ENCODE measurements at regions not wholly inside any gene's neighbourhood (a gene's known extent, or its start where the extent isn't known, plus 50 kb on each side); places are given as distances from the start of the nearest gene placed in this dataset.

DNA sequence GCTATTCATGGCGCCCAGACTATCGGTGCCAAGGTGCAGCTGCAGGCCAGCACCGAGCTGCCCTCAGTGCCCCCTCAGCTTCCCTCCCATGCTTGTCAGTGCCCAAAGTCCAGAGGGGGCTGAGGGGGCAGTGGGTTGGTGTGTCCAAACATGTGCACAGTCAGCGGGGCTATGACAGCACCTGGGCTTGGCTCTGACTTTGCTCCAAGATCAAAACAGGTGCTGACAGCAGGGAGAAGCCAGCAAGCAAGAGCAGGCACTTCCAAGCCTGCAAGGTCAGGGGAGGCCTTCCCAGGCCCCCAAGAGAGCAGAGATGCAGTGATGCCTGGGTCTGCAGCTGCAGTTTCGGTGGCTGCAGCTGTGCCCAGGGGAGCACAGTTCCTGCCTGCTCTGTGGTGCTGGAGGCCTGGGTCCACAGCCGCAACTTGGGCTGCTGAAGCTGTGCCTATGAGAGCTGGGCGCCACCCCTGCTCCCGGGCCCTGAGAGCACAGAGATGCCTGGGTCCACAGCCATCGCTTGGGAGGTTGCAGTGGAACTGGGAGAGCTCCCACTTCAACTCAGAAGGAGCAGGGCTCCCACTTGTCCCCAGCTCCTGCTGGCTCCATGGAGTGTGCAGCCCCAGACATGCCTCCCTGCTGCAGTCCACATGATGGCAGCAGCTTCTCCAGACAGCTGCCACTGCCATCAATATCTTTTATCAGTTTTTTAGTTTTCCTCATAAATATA lies 775.3 kb upstream of the POU3F3 start:
- no peaks in the 10 kb centered on the region for H3K9me3 Mint-ChIP-seq
- DNase-seq = peak; percentile 17
- no peak overlapping the region for H3K4me3 Mint-ChIP-seq

DNA sequence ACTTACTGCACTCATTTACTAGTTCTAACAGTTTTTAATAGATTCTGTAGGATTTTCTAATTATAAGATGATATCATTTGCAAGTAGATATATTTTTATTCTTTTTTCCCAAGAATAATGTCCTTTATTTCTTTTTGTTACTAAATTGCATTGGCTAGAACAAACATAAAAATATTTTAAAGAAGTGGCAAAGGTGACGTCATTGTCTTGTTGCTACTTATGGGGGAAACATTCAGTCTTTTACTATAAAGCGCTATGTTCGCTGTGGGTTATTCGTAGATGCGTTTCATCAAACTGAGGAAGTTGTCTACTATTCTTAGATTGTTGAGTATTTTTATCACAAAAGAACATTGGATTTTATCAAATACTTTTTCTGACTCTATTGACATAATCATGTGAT lies 765.2 kb upstream of the POU3F3 start:
- H3K4me1 Mint-ChIP-seq = no peaks in the 10 kb centered on the region
- no peak for DNase-seq
- no peak overlapping the region for H3K4me3 Mint-ChIP-seq
- no peaks in the 10 kb centered on the region for H3K9me3 Mint-ChIP-seq
- no peaks in the 10 kb centered on the region for H3K27me3 Mint-ChIP-seq (ENCODE audit: low read depth, poor library complexity)
- H3K36me3 Mint-ChIP-seq (ENCODE audit: low read depth) = no peaks in the 10 kb centered on the region
- TF ChIP-seq, protein P1, sequence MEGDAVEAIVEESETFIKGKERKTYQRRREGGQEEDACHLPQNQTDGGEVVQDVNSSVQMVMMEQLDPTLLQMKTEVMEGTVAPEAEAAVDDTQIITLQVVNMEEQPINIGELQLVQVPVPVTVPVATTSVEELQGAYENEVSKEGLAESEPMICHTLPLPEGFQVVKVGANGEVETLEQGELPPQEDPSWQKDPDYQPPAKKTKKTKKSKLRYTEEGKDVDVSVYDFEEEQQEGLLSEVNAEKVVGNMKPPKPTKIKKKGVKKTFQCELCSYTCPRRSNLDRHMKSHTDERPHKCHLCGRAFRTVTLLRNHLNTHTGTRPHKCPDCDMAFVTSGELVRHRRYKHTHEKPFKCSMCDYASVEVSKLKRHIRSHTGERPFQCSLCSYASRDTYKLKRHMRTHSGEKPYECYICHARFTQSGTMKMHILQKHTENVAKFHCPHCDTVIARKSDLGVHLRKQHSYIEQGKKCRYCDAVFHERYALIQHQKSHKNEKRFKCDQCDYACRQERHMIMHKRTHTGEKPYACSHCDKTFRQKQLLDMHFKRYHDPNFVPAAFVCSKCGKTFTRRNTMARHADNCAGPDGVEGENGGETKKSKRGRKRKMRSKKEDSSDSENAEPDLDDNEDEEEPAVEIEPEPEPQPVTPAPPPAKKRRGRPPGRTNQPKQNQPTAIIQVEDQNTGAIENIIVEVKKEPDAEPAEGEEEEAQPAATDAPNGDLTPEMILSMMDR (IDR thresholded peaks at IDR 0.05) = no peak
- H3K27ac Mint-ChIP-seq = no peak overlapping the region

More for the DNA sequence above, 775.3 kb upstream of the POU3F3 start:
- H3K4me1 Mint-ChIP-seq = no peaks in the 10 kb centered on the region
- H3K36me3 Mint-ChIP-seq (ENCODE audit: low read depth) = no peaks in the 10 kb centered on the region
- H3K27ac Mint-ChIP-seq = no peak overlapping the region
- TF ChIP-seq, protein P1 (IDR thresholded peaks at IDR 0.05) = peak; percentile 40
- H3K27me3 Mint-ChIP-seq (ENCODE audit: low read depth, poor library complexity) = no peaks in the 10 kb centered on the region

GRCh38 chr2:104090407-104090806 lies 763.5 kb upstream of the POU3F3 start:
- Mint-ChIP-seq H3K4me1 (no peaks in the 10 kb centered on the region), H3K36me3 (ENCODE audit: low read depth) (no peaks in the 10 kb centered on the region), H3K27ac (no peak overlapping the region), H3K9me3 (peaks cover 10% of the 10 kb centered on the region), H3K4me3 (no peak overlapping the region), H3K27me3 (ENCODE audit: low read depth, poor library complexity) (no peaks in the 10 kb centered on the region)
- TF ChIP-seq, protein P1 (IDR thresholded peaks at IDR 0.05) = no peak
- no peak for DNase-seq

GRCh38 chr2:104091894-104092293 lies 762.0 kb upstream of the POU3F3 start:
- H3K27ac Mint-ChIP-seq = no peak overlapping the region
- TF ChIP-seq, protein P1 (IDR thresholded peaks at IDR 0.05) = no peak
- H3K4me1 Mint-ChIP-seq = no peaks in the 10 kb centered on the region
- H3K9me3 Mint-ChIP-seq = peaks cover 14% of the 10 kb centered on the region
- H3K27me3 Mint-ChIP-seq (ENCODE audit: low read depth, poor library complexity) = peaks cover 3% of the 10 kb centered on the region
- no peaks in the 10 kb centered on the region for H3K36me3 Mint-ChIP-seq (ENCODE audit: low read depth)
- no peak for DNase-seq
- H3K4me3 Mint-ChIP-seq = no peak overlapping the region

- TF ChIP-seq, protein P1 (IDR thresholded peaks at IDR 0.05) = no peak
- no peak for DNase-seq
- Mint-ChIP-seq H3K4me1 (no peaks in the 10 kb centered on the region), H3K4me3 (no peak overlapping the region), H3K9me3 (peaks cover 14% of the 10 kb centered on the region), H3K27ac (no peak overlapping the region), H3K36me3 (ENCODE audit: low read depth) (no peaks in the 10 kb centered on the region), H3K27me3 (ENCODE audit: low read depth, poor library complexity) (peaks cover 4% of the 10 kb centered on the region)
Measured at GRCh38 chr2:104092886-104093285, 761.0 kb upstream of the POU3F3 start.

DNA sequence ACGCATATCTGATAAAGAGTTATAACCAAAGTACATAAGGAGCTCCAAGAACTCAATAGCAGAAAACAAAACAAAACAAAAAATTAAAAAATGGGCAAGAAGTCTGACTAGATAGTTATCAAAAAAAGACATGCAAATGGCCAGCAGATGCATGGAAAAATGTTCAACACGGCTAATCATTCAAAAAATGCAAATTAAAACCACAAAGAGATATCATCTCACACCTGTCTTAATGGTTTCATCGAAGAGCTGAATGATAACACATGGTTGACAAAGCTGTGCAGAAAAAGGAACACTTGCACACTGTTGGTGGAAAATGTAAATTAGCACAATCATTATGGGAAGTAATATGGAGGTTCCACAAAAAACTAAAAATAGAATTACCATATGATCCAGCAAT lies 751.3 kb upstream of the POU3F3 start:
- TF ChIP-seq, protein P1 (IDR thresholded peaks at IDR 0.05) = no peak
- Mint-ChIP-seq H3K9me3 (no peaks in the 10 kb centered on the region), H3K4me1 (peaks cover 7% of the 10 kb centered on the region), H3K36me3 (ENCODE audit: low read depth) (no peaks in the 10 kb centered on the region), H3K27ac (no peak overlapping the region), H3K4me3 (no peak overlapping the region), H3K27me3 (ENCODE audit: low read depth, poor library complexity) (no peaks in the 10 kb centered on the region)
- DNase-seq = no peak
